ENCODE measurements at regions not wholly inside any gene's neighbourhood (a gene's known extent, or its start where the extent isn't known, plus 50 kb on each side); places are given as distances from the start of the nearest gene placed in this dataset.

- H3K36me3 Mint-ChIP-seq (ENCODE audit: insufficient read depth, unreplicated experiment), result no peaks in the 10 kb centered on the region
- no peaks in the 10 kb centered on the region for H3K27me3 Mint-ChIP-seq (ENCODE audit: unreplicated experiment)
- no peak for TF ChIP-seq CTCF (IDR thresholded peaks at IDR 0.05; ENCODE audit: unreplicated experiment)
- H3K4me3 Mint-ChIP-seq (ENCODE audit: low read depth, unreplicated experiment), result no peak overlapping the region
- H3K9me3 Mint-ChIP-seq (ENCODE audit: low read depth, unreplicated experiment), result no peaks in the 10 kb centered on the region
- intact Hi-C loops (cut with micrococcal nuclease; ENCODE audit: unreplicated experiment), result no loop called here
- CTCF ChIA-PET, result interaction anchor here (0.6 kb wide), 1 partner anchor 445 kb away, joined by 3 read pairs; no protein-coding TSS in a partner anchor
- H3K4me1 Mint-ChIP-seq (ENCODE audit: low read depth, unreplicated experiment), result no peaks in the 10 kb centered on the region
- no peak for DNase-seq
- no peak overlapping the region for H3K27ac Mint-ChIP-seq (ENCODE audit: unreplicated experiment)
- BruUV-seq (replicated peaks), result no TSS peak
Observed at GRCh38 chr5:74374656-74375055, 265.9 kb downstream of the ENC1 start.

- H3K27me3 Mint-ChIP-seq (ENCODE audit: unreplicated experiment), result no peaks in the 10 kb centered on the region
- no peaks in the 10 kb centered on the region for H3K36me3 Mint-ChIP-seq (ENCODE audit: insufficient read depth, unreplicated experiment)
- no TSS peak for BruUV-seq (replicated peaks)
- H3K9me3 Mint-ChIP-seq (ENCODE audit: low read depth, unreplicated experiment), result no peaks in the 10 kb centered on the region
- CTCF ChIA-PET, result no interaction called here
- H3K4me1 Mint-ChIP-seq (ENCODE audit: low read depth, unreplicated experiment), result no peaks in the 10 kb centered on the region
- intact Hi-C loops (cut with micrococcal nuclease; ENCODE audit: unreplicated experiment), result no loop called here
- TF ChIP-seq CTCF (IDR thresholded peaks at IDR 0.05; ENCODE audit: unreplicated experiment), result no peak
- H3K27ac Mint-ChIP-seq (ENCODE audit: unreplicated experiment), result no peak overlapping the region
- no peak for DNase-seq
- no peak overlapping the region for H3K4me3 Mint-ChIP-seq (ENCODE audit: low read depth, unreplicated experiment)
Observed at GRCh38 chr5:74373076-74373475, 267.5 kb downstream of the ENC1 start.

GRCh38 chr5:74372502-74373064 lies 267.9 kb downstream of the ENC1 start:
- no peak overlapping the region for H3K4me3 Mint-ChIP-seq (ENCODE audit: low read depth, unreplicated experiment)
- no peaks in the 10 kb centered on the region for H3K4me1 Mint-ChIP-seq (ENCODE audit: low read depth, unreplicated experiment)
- intact Hi-C loops (cut with micrococcal nuclease; ENCODE audit: unreplicated experiment), result no loop called here
- no peaks in the 10 kb centered on the region for H3K9me3 Mint-ChIP-seq (ENCODE audit: low read depth, unreplicated experiment)
- H3K36me3 Mint-ChIP-seq (ENCODE audit: insufficient read depth, unreplicated experiment), result no peaks in the 10 kb centered on the region
- TF ChIP-seq CTCF (IDR thresholded peaks at IDR 0.05; ENCODE audit: unreplicated experiment), result no peak
- no peaks in the 10 kb centered on the region for H3K27me3 Mint-ChIP-seq (ENCODE audit: unreplicated experiment)
- no peak overlapping the region for H3K27ac Mint-ChIP-seq (ENCODE audit: unreplicated experiment)
- CTCF ChIA-PET, result no interaction called here
- no peak for DNase-seq
- no TSS peak for BruUV-seq (replicated peaks)

- DNase-seq, result no peak
- intact Hi-C loops (cut with micrococcal nuclease; ENCODE audit: unreplicated experiment), result no loop called here
- Mint-ChIP-seq H3K4me3 (ENCODE audit: low read depth, unreplicated experiment) (no peak overlapping the region), H3K9me3 (ENCODE audit: low read depth, unreplicated experiment) (no peaks in the 10 kb centered on the region), H3K27me3 (ENCODE audit: unreplicated experiment) (no peaks in the 10 kb centered on the region), H3K36me3 (ENCODE audit: insufficient read depth, unreplicated experiment) (no peaks in the 10 kb centered on the region), H3K4me1 (ENCODE audit: low read depth, unreplicated experiment) (no peaks in the 10 kb centered on the region), H3K27ac (ENCODE audit: unreplicated experiment) (no peak overlapping the region)
- CTCF ChIA-PET, result no interaction called here
- no peak for TF ChIP-seq CTCF (IDR thresholded peaks at IDR 0.05; ENCODE audit: unreplicated experiment)
- no TSS peak for BruUV-seq (replicated peaks)
Observed at GRCh38 chr5:74372051-74372450, 268.5 kb downstream of the ENC1 start.

All from Calu3 (cell line).